IMR-90 (cell line): ENCODE measurements at regions not wholly inside any gene's neighbourhood (a gene's known extent, or its start where the extent isn't known, plus 50 kb on each side); places are given as distances from the start of the nearest gene placed in this dataset.

Experiments used
- FOS ChIP-seq: fragments of 150-350 bp; IDR thresholded peaks from 2 replicates; pipeline ENCODE4 v1.6.1; 2016; ENCODE audit warnings: low read depth, low read length
- TF ChIP-seq, protein P1 (sequence below): conservative IDR thresholded peaks from 2 replicates; pipeline ENCODE4 v1.5.1; 2012; ENCODE audit warnings: mild to moderate bottlenecking, low read depth, low read length, improper control_type of control experiment

DNA sequence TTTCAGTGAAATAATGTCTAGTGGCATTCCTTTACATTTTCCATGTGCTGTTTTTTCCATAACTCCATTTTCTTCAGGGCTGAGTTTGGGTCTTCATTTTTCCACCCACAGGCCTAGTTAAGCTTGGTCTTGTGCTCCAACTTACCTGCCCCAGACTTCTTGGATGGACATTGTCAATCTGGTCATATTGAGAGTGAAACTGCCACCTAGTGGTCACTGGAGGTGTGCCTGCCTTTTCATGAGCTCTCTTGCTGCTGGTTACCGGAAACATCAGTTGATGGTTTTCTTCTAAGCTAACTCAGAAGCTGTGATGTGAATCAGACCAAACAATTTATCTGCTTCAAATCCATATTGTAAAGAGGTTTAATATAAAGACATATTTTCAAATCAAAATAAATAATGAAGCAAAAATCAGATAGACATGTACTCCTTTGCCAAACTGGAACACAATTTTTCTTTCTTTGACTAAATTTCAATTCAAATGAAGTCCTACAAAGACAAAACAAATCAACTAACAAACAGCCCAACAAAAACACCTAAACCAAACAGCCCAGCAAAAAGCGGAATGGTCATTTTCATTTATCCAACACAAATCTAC, 135.1 kb upstream of the RASGRP1 start:
- TF ChIP-seq, protein P1, sequence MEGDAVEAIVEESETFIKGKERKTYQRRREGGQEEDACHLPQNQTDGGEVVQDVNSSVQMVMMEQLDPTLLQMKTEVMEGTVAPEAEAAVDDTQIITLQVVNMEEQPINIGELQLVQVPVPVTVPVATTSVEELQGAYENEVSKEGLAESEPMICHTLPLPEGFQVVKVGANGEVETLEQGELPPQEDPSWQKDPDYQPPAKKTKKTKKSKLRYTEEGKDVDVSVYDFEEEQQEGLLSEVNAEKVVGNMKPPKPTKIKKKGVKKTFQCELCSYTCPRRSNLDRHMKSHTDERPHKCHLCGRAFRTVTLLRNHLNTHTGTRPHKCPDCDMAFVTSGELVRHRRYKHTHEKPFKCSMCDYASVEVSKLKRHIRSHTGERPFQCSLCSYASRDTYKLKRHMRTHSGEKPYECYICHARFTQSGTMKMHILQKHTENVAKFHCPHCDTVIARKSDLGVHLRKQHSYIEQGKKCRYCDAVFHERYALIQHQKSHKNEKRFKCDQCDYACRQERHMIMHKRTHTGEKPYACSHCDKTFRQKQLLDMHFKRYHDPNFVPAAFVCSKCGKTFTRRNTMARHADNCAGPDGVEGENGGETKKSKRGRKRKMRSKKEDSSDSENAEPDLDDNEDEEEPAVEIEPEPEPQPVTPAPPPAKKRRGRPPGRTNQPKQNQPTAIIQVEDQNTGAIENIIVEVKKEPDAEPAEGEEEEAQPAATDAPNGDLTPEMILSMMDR = peak; percentile 66
- TF ChIP-seq FOS = no peak
